Epithelial cell of proximal tubule (primary cell): ENCODE measurements at regions not wholly inside any gene's neighbourhood (a gene's known extent, or its start where the extent isn't known, plus 50 kb on each side); places are given as distances from the start of the nearest gene placed in this dataset.

Source experiments
- DNase-seq: peaks from one replicate; pipeline ENCODE4 v3.0.0-alpha.2; 2011; ENCODE audit warnings: low read depth
- H3K4me3 ChIP-seq: 2 replicates; pipeline ENCODE4 v1.5.1; 2011; ENCODE audit warnings: low read depth, mild to moderate bottlenecking, low read length
- CTCF ChIP-seq: conservative IDR thresholded peaks from 2 replicates; pipeline ENCODE4 v1.5.1; 2012; ENCODE audit warnings: low read depth, mild to moderate bottlenecking, low read length

- no peak for TF ChIP-seq CTCF
- no peak overlapping the region for H3K4me3 ChIP-seq
- DNase-seq: no peak
Observed at GRCh38 chr22:47567126-47568090, 805.0 kb downstream of the TBC1D22A start.

GRCh38 chr22:47566491-47566890, 804.0 kb downstream of the TBC1D22A start:
- DNase-seq: no peak
- no peak overlapping the region for H3K4me3 ChIP-seq
- no peak for TF ChIP-seq CTCF

GRCh38 chr22:47565607-47566006, 803.2 kb downstream of the TBC1D22A start:
- no peak overlapping the region for H3K4me3 ChIP-seq
- TF ChIP-seq CTCF: no peak
- DNase-seq: no peak

DNA sequence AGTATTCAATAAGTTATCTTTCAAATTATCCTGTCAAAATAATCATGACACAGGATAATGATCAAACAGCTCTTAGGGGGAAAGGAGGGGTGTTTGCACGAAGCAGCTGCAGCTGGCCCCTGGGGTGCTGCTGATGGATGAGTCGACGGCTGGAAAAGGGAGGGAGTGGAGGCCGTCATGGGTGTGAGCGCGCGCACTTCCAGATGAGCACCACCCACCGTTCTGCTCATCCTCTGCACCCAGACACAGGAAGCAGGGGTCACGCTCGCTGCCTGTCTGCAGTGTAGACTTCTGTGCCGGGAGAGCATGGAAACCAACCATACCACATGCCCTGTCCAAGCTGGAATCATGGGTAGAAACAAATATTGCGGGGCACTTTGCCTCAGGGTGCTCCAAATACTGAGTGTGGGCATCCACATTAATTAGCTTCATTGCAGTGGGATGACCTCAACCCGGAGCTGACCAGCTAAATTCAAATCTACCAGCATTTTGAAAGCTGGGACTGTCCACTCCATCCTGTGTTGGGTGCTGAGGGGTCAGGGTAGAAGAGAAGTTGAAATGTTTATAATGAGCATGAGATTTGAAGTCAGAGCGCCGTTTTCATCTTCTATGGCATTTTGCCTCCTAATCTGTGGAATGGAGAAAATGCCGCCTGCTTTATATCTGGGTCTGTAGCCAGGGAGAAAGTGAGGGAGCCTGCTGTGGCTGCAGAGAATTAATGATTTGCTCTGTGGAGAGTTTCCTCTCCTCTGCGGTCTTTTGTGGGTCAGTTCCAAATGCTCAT, 802.4 kb downstream of the TBC1D22A start:
- no peak for TF ChIP-seq CTCF
- H3K4me3 ChIP-seq: no peak overlapping the region
- DNase-seq: no peak

DNA sequence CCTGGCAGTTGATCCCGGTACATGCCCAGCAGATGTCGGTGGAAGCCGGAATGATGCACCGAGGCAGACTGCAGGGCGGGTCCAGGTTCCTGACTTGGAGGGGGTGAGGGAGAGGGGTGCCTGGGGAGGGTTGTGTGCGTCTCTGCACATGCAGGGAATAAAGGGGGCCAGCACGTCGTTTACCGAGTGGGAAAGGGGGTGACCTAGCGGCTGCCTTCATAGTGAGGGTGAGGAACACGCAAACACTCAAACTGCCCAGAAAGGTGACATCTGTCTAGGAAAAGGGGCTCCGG, 801.7 kb downstream of the TBC1D22A start:
- no peak for TF ChIP-seq CTCF
- DNase-seq: no peak
- H3K4me3 ChIP-seq: no peak overlapping the region

GRCh38 chr22:47563406-47564157, 801.1 kb downstream of the TBC1D22A start:
- no peak overlapping the region for H3K4me3 ChIP-seq
- TF ChIP-seq CTCF: no peak
- DNase-seq: no peak
